Stomach smooth muscle (tissue), 2 donors: ENCODE measurements at regions not wholly inside any gene's neighbourhood (a gene's known extent, or its start where the extent isn't known, plus 50 kb on each side); places are given as distances from the start of the nearest gene placed in this dataset.

Source experiments
- H3K27ac ChIP-seq: one replicate; pipeline ENCODE4 v1.7.0; 2013; ENCODE audit warnings: mild to moderate bottlenecking, low read length, inconsistent platforms
- H3K27me3 ChIP-seq, 2 donors: one replicate each; pipeline ENCODE4 v1.7.0; 2013; ENCODE audit warnings: low read length in 2 of 2; ENCODE audit not compliant: insufficient read depth in 2 of 2, control insufficient read depth in 1 of 2
- H3K36me3 ChIP-seq, 2 donors: one replicate each; pipeline ENCODE4 v1.7.0; 2013; ENCODE audit warnings: low read length in 2 of 2; ENCODE audit not compliant: control insufficient read depth in 2 of 2, insufficient read depth in 2 of 2
- H3K4me1 ChIP-seq: one replicate; pipeline ENCODE4 v1.7.0; 2013; ENCODE audit warnings: low read length; ENCODE audit not compliant: control insufficient read depth, insufficient read depth
- H3K4me3 ChIP-seq, 2 donors: one replicate each; pipeline ENCODE4 v1.7.0; 2013; ENCODE audit warnings: low read length in 2 of 2
- H3K9ac ChIP-seq, 2 donors: one replicate each; pipeline ENCODE4 v1.7.0; 2013; ENCODE audit warnings: low read length in 2 of 2, mild to moderate bottlenecking in 1 of 2
- H3K9me3 ChIP-seq, 2 donors: one replicate each; pipeline ENCODE4 v1.7.0; 2013; ENCODE audit warnings: low read length in 2 of 2; ENCODE audit not compliant: control insufficient read depth in 2 of 2
- donor health status: healthy.
- donor health status: Pancreatic carcinoma.

DNA sequence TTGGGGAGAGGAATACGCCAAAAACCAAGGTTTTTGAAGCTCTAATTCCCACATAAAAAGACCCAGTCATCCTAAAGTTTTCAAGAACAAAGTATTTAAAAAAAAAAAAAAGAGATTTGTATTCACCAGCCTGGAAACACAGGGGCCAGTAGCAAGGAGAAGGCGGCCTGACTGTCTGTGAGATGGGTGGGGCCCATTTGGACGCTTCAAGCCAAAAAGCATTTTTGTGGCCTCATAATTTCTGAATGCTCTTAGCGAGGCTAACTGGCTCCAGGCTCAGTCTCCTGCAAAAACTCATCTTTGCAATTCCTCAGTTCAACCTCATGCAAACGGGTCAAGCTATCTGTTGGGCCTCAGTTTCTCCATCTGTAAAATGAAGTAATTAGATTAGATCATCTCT, 514.1 kb downstream of the MED13L start:
- H3K27me3 ChIP-seq = peaks cover 0 to 3% of the 10 kb centered on the region in 2 donors
- H3K36me3 ChIP-seq = no peaks in the 10 kb centered on the region
- H3K4me3 ChIP-seq = no peak overlapping the region
- H3K9me3 ChIP-seq = peaks cover 3 to 5% of the 10 kb centered on the region in 2 donors
- H3K27ac ChIP-seq = no peak overlapping the region
- no peak overlapping the region for H3K9ac ChIP-seq
- no peaks in the 10 kb centered on the region for H3K4me1 ChIP-seq

DNA sequence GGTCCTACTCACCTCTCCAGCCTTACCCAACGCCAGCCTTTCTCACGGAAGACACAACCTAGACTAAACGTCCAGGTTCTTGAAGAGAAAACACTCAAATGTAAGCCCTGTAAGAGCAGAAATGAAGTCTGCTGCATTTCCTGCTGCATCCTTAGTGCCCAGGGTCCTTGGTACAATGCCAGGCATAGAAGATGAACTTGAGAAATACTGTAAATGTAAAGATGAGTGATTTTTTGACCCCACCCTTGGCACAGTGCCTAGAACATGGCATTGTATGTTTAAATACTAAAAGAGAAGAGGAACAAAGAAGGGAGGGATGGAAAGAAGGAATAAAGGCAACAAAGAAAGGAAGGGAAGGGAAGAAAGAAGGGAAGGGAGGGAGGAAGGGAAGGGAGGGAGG, 514.6 kb downstream of the MED13L start:
- Histone ChIP-seq H3K9me3 (peaks cover 3 to 5% of the 10 kb centered on the region in 2 donors), H3K36me3 (no peaks in the 10 kb centered on the region)

DNA sequence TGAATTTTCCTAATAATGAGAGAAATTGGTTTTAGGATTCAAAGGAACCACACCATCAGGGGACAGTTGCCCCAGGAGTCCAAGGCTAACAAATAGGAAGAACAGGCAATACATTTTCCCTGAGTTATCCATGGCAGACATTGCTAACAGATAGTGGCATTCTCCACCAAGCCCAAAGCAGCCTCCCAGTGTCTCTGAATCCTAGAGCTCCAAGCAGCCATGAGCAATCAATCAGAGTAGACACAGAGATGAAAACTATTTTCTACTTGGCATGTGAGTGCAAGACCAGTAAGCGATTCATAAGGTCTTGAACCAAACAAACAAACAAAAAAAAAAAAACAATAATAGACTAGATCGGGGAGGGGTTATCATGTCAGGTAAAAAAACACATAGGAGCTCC, 515.7 kb downstream of the MED13L start:
- no peak overlapping the region for H3K9ac ChIP-seq
- H3K9me3 ChIP-seq = no peaks in the 10 kb centered on the region
- no peaks in the 10 kb centered on the region for H3K36me3 ChIP-seq
- no peaks in the 10 kb centered on the region for H3K4me1 ChIP-seq
- no peak overlapping the region for H3K4me3 ChIP-seq
- peaks cover 0 to 3% of the 10 kb centered on the region in 2 donors for H3K27me3 ChIP-seq
- no peak overlapping the region for H3K27ac ChIP-seq

More for the DNA sequence above, 514.6 kb downstream of the MED13L start:
- Histone ChIP-seq H3K4me1 (no peaks in the 10 kb centered on the region), H3K4me3 (no peak overlapping the region), H3K27ac (no peak overlapping the region), H3K27me3 (peaks cover 0 to 3% of the 10 kb centered on the region in 2 donors), H3K9ac (no peak overlapping the region)

DNA sequence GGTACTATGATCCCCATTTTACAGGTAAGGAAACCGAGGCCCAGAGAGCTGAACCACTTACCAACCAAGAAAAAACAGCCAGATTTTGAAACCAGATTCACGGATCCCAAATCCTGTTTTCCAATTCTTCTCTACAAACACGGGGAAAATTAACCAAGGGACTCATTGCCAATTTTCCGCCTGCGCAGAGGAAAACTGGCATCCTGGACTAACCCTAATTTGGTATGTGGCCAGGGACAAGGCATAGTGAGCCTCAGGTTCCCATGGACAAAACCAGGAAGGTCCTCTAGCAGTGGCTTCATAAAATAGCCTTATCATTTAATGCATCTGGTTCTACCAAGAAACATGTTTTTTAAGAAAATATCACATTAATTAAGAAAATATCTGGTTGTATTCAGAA, 517.3 kb downstream of the MED13L start:
- H3K36me3 ChIP-seq = no peaks in the 10 kb centered on the region
- H3K27ac ChIP-seq = no peak overlapping the region
- H3K27me3 ChIP-seq = no peaks in the 10 kb centered on the region
- H3K9ac ChIP-seq = no peak overlapping the region
- H3K4me3 ChIP-seq = no peak overlapping the region
- H3K4me1 ChIP-seq = no peaks in the 10 kb centered on the region
- H3K9me3 ChIP-seq = no peaks in the 10 kb centered on the region

DNA sequence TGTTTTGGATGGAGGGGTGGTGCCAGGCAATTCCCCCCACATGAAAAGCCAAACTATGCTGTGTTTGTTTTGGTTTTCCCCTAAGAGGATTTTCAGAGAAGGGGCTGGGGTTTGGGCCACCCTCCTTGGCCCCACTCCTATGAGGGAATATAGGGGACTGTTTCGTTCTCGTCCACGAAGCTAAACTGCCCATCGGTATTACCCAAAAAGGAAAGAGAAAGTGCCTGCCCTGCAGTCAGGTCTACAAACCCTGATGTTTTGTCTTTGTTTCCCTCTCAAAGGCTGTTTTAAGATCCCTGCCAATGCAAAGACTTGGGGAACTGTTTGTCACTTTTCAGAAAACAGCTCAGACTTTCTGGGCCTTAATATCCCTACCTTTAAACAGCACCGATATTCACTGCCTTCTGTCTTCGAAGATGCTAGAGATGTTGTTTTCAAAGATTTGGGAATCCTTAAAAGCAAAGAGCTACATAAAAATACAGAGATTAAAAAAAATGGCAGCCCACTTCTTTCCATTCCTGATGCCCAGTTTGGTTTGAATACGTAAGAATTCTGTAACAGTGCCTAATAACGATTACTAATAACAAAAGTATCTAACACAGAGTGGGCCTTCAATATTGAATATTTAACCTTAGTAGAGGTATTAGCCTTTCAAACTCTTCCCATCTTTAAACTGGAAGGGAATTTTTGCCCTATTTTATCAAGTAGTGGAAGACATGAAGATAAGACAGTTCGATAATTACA, 518.4 kb downstream of the MED13L start:
- H3K4me3 ChIP-seq = no peak overlapping the region
- H3K9ac ChIP-seq = no peak overlapping the region
- H3K27me3 ChIP-seq = peaks cover 0 to under 1% of the 10 kb centered on the region in 2 donors
- no peaks in the 10 kb centered on the region for H3K4me1 ChIP-seq
- no peaks in the 10 kb centered on the region for H3K9me3 ChIP-seq
- H3K27ac ChIP-seq = no peak overlapping the region
- no peaks in the 10 kb centered on the region for H3K36me3 ChIP-seq

DNA sequence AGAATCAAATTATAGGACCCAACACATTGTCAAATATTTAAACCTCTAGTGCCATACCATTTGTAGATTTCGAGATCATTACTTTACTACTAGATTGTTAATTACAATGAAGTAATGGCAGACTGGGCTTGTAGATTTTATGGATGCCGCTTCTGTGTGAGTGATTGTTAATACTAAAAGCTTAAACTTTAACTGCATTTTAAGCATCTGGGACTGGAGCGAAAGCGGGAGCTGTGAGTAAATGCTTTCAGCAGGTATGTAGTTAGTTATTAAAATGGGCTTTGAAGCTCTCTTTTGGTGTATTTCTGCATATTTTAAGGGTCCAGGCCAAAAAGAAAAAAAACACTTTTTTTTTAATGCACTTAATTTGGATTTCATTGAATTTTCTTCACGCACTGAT, 519.3 kb downstream of the MED13L start:
- Histone ChIP-seq H3K9me3 (no peaks in the 10 kb centered on the region), H3K4me1 (no peaks in the 10 kb centered on the region), H3K27ac (no peak overlapping the region), H3K27me3 (peaks cover 0 to 4% of the 10 kb centered on the region in 2 donors), H3K9ac (no peak overlapping the region), H3K4me3 (no peak overlapping the region), H3K36me3 (no peaks in the 10 kb centered on the region)

DNA sequence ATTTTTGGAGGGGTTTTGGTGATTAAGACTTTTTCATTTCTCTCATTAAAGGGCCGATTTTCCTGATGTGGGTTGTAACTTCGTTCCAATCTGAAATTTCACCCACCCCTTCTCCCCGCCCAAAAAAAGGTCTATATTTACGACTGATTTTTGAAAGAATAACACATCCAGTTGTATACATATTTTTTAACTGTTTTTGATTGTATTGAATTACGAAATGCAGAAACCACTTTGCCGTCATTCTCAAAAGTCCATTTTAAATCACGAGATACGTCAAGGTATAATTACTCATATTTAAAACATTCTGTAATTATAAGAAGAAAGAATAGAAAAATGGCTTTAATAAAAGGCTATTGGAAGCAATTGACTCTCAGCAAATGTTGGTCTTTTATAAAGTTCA, 520.7 kb downstream of the MED13L start:
- Histone ChIP-seq H3K27ac (no peak overlapping the region), H3K9me3 (no peaks in the 10 kb centered on the region), H3K9ac (no peak overlapping the region), H3K27me3 (peaks cover 0 to 4% of the 10 kb centered on the region in 2 donors), H3K4me1 (no peaks in the 10 kb centered on the region), H3K4me3 (no peak overlapping the region), H3K36me3 (no peaks in the 10 kb centered on the region)

DNA sequence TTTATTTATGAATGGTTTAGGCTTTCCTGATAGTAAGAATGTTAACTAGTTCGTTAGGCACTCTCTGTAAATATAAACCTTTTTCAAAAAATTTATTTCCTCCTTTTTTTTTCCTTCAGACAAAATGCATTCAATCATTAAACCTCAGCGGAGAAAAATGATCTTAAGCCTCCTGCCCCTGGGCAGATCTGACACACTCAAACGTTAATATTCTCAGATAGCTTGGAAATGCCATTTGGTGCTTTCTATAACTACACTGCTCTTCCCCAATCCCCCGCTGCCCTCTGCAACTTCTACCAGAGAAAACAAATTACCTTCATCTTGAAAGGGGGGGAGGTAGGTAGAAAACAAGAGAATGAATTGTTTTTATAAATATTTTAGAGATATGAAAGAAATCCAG, 521.2 kb downstream of the MED13L start:
- H3K27ac ChIP-seq = no peak overlapping the region
- no peaks in the 10 kb centered on the region for H3K4me1 ChIP-seq
- no peak overlapping the region for H3K4me3 ChIP-seq
- H3K27me3 ChIP-seq = peaks cover 0 to 4% of the 10 kb centered on the region in 2 donors
- H3K9ac ChIP-seq = no peak overlapping the region
- no peaks in the 10 kb centered on the region for H3K36me3 ChIP-seq
- no peaks in the 10 kb centered on the region for H3K9me3 ChIP-seq

DNA sequence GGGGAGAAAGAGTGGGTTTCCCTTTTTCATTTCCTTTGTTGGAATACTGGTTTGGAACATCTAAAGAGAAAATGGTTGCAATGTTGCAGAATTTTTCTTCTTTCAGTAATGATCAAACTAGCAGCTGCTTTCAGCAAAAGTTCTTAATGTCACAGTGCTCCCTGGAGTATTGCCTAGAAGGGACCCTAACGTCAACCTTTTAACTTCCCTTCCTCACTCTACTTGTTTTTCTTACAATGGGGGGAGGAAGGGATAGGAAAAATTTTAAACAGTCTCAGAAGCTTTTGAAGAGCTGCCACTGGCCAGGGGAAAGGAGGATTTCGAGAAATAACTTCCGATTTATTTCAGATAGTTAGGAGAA, 521.8 kb downstream of the MED13L start:
- Histone ChIP-seq H3K27me3 (peaks cover 0 to 4% of the 10 kb centered on the region in 2 donors), H3K27ac (no peak overlapping the region), H3K9me3 (no peaks in the 10 kb centered on the region), H3K4me1 (no peaks in the 10 kb centered on the region), H3K9ac (no peak overlapping the region), H3K4me3 (no peak overlapping the region), H3K36me3 (no peaks in the 10 kb centered on the region)

DNA sequence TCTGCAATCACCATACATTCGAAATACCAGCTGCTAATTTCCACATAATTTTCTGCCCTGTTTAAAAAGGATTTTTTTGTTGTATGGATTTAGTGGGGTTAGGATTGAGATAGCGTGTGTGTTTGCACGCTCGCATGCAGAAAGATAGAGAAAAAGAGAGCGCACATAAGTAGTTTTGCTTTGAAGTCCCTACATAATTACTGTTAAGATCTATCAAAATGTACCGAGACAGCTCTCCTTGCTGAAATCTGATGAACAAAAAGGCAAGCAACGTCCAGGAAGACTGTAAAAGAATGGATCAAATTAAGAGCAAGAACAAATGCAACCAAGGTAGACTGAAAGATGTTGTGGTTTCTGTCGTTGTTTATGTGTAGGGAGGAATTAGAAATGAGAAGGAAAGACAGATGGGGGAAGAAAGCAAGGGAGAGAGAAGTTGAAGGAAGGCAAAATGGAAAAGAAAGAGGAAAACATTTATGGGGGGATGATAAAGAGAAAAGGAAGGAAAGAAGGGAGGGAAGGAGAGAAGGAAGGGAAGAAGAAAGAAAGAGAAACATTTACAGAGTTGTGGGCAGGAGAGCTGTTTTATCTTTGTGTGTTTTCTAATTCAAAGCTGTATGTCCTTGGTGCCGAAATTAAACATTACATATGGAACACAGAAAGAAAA, 522.3 kb downstream of the MED13L start:
- H3K9ac ChIP-seq = no peak overlapping the region
- no peaks in the 10 kb centered on the region for H3K9me3 ChIP-seq
- no peaks in the 10 kb centered on the region for H3K4me1 ChIP-seq
- no peaks in the 10 kb centered on the region for H3K36me3 ChIP-seq
- no peak overlapping the region for H3K27ac ChIP-seq
- no peak overlapping the region for H3K4me3 ChIP-seq
- H3K27me3 ChIP-seq = peaks cover 0 to 4% of the 10 kb centered on the region in 2 donors
